ENCODE measurements at regions not wholly inside any gene's neighbourhood (a gene's known extent, or its start where the extent isn't known, plus 50 kb on each side); places are given as distances from the start of the nearest gene placed in this dataset.
"Not testable (repeated sequence)": the region's sequence is repeated elsewhere in the genome, so short reads cannot be mapped to it uniquely, and the experiment has no call there.

DNA sequence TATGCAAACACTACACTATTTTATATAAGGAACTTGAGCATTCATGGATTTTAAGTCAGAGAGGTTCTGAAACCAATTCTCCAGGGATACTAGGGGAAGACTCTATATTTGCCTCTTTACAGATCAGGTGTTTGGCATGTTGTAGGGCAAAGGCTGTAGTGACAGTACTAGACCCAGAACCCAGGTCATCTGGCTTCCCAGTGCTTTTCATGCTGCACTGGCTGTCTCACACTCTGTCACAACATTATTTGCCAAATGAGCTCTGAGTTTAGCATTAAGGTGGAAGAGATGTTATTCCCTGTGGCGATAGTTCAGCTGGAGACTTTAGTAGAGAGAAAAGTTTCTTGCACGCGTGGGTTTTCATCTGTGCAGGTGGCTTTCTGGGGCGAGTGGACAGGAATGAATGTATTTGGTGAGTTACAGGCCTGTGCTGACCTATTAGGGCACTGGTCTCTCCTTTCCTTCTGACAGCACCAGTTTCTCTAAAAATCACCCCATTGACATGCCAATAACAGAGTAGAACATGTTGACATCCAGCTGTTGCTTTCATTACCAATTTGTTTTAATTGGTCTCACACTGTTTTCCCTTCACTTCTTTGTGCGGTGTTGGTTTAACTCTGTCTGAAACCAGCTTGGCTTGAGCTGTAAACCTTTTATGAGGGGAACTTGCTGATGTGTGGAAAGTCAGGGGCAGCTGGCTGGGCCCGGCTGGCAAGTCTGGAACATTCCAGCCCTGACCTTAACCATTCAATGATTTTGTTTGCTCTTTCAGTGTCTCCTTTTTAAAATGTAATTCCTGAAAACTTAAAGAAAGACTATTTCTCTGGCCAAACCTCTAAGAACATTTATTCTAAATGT lies 643.0 kb upstream of the FAM98A start:
- H3K4me1 Mint-ChIP-seq (ENCODE audit: low read depth), result no peaks in the 10 kb centered on the region
- no peaks in the 10 kb centered on the region for H3K27me3 Mint-ChIP-seq (ENCODE audit: low read depth)
- DNase-seq (ENCODE audit: low spot score), result no peak
- TF ChIP-seq, protein P1, sequence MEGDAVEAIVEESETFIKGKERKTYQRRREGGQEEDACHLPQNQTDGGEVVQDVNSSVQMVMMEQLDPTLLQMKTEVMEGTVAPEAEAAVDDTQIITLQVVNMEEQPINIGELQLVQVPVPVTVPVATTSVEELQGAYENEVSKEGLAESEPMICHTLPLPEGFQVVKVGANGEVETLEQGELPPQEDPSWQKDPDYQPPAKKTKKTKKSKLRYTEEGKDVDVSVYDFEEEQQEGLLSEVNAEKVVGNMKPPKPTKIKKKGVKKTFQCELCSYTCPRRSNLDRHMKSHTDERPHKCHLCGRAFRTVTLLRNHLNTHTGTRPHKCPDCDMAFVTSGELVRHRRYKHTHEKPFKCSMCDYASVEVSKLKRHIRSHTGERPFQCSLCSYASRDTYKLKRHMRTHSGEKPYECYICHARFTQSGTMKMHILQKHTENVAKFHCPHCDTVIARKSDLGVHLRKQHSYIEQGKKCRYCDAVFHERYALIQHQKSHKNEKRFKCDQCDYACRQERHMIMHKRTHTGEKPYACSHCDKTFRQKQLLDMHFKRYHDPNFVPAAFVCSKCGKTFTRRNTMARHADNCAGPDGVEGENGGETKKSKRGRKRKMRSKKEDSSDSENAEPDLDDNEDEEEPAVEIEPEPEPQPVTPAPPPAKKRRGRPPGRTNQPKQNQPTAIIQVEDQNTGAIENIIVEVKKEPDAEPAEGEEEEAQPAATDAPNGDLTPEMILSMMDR (IDR thresholded peaks at IDR 0.05), result no peak
- H3K27ac Mint-ChIP-seq (ENCODE audit: unreplicated experiment), result no peak overlapping the region
- H3K9me3 Mint-ChIP-seq (ENCODE audit: low read depth), result peaks cover 8% of the 10 kb centered on the region
- no peak overlapping the region for H3K4me3 Mint-ChIP-seq (ENCODE audit: unreplicated experiment)
- H3K36me3 Mint-ChIP-seq (ENCODE audit: low read depth), result no peaks in the 10 kb centered on the region

DNA sequence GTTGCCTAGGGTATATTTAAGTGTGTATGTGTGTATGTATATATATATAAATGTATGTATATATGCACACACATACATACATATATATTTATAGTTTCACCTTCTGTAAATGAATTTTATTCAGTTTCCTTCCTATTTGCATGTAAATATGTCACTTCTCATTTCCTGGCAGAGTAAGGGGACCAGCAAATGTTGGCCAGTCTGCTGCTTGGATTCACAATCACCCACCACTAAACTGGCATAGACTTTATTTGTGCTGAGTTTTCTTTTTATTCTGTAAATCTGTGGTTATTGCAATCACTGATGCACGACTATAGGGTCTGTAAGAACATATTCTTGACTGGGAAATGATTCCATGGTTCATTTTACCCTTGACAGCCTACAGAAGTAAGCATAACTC lies 640.4 kb upstream of the FAM98A start:
- Mint-ChIP-seq H3K36me3 (ENCODE audit: low read depth) (peaks cover 2% of the 10 kb centered on the region), H3K27me3 (ENCODE audit: low read depth) (peaks cover 3% of the 10 kb centered on the region), H3K4me3 (ENCODE audit: unreplicated experiment) (no peak overlapping the region), H3K27ac (ENCODE audit: unreplicated experiment) (no peak overlapping the region), H3K9me3 (ENCODE audit: low read depth) (peaks cover 16% of the 10 kb centered on the region), H3K4me1 (ENCODE audit: low read depth) (no peaks in the 10 kb centered on the region)
- TF ChIP-seq, protein P1 (IDR thresholded peaks at IDR 0.05), result no peak
- DNase-seq (ENCODE audit: low spot score), result no peak

DNA sequence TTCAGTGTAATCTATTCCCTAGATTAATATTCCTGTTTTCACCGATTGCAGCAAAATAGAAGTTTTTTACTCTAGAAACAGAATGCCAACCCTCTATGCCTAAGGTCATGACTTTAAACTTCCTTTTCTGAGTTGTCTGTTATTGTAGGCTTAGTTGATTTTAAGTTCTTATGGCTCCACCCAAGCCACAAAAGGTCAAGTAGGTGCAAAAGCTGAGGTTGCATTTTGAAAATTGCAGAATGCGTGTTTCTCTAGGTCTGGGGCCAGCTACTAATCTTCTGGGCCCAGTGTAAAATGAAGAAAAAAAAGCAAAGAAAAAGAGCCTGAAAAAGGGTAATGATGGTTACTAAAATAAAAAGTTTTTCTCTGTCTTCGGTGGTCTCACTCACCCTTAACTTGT lies 635.7 kb upstream of the FAM98A start:
- Mint-ChIP-seq H3K27ac (ENCODE audit: unreplicated experiment) (no peak overlapping the region), H3K9me3 (ENCODE audit: low read depth) (peaks cover 16% of the 10 kb centered on the region), H3K36me3 (ENCODE audit: low read depth) (peaks cover 2% of the 10 kb centered on the region), H3K4me1 (ENCODE audit: low read depth) (no peaks in the 10 kb centered on the region), H3K4me3 (ENCODE audit: unreplicated experiment) (no peak overlapping the region), H3K27me3 (ENCODE audit: low read depth) (peaks cover 9% of the 10 kb centered on the region)
- no peak for DNase-seq (ENCODE audit: low spot score)
- TF ChIP-seq, protein P1 (IDR thresholded peaks at IDR 0.05), result no peak

DNA sequence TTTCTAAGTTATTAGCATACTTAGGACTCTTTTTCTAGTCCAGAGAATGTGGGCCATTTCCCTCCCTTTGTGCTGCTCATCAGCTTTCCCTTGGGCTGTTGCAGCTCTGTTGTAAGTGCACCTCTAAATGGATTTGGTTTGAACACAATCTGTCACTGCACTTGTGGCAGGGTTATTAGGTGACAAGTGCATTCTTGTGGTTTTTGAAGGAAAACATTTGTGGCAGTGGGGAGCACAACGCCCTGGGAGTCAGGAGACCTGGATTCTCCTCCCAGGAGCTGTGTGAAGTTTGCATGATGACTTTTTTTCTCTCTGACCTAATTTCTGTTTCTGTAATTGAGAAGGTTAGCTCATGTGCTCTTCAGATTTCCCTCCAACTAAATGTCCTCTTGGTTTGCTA lies 630.9 kb upstream of the FAM98A start:
- peaks cover 9% of the 10 kb centered on the region for H3K27me3 Mint-ChIP-seq (ENCODE audit: low read depth)
- no peaks in the 10 kb centered on the region for H3K9me3 Mint-ChIP-seq (ENCODE audit: low read depth)
- TF ChIP-seq, protein P1 (IDR thresholded peaks at IDR 0.05), result no peak
- no peak overlapping the region for H3K4me3 Mint-ChIP-seq (ENCODE audit: unreplicated experiment)
- H3K27ac Mint-ChIP-seq (ENCODE audit: unreplicated experiment), result no peak overlapping the region
- no peaks in the 10 kb centered on the region for H3K36me3 Mint-ChIP-seq (ENCODE audit: low read depth)
- H3K4me1 Mint-ChIP-seq (ENCODE audit: low read depth), result no peaks in the 10 kb centered on the region
- DNase-seq (ENCODE audit: low spot score), result no peak

DNA sequence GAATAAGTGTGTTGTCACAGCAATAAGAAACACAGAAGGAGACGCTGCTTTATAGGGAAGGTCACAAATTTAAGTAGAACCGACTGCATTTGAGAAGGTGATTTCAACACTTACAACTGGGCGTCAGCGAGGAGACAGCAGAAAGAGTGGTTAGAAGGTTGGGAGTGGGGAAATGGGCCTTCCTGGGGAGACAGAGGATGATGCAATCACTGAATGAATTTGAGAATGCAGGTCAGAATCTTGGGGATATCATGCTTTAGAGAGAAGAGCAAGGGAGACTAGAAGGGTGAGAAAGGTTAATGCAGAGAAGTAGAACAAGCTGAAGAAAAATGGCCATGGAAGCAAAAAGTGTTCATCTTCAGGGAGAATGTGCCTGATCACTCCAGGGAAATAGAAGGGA lies 616.1 kb upstream of the FAM98A start:
- DNase-seq (ENCODE audit: low spot score), result no peak
- H3K4me1 Mint-ChIP-seq (ENCODE audit: low read depth), result no peaks in the 10 kb centered on the region
- H3K36me3 Mint-ChIP-seq (ENCODE audit: low read depth), result no peaks in the 10 kb centered on the region
- H3K27ac Mint-ChIP-seq (ENCODE audit: unreplicated experiment), result no peak overlapping the region
- H3K9me3 Mint-ChIP-seq (ENCODE audit: low read depth), result peaks cover 16% of the 10 kb centered on the region
- no peaks in the 10 kb centered on the region for H3K27me3 Mint-ChIP-seq (ENCODE audit: low read depth)
- no peak overlapping the region for H3K4me3 Mint-ChIP-seq (ENCODE audit: unreplicated experiment)
- TF ChIP-seq, protein P1 (IDR thresholded peaks at IDR 0.05), result no peak

DNA sequence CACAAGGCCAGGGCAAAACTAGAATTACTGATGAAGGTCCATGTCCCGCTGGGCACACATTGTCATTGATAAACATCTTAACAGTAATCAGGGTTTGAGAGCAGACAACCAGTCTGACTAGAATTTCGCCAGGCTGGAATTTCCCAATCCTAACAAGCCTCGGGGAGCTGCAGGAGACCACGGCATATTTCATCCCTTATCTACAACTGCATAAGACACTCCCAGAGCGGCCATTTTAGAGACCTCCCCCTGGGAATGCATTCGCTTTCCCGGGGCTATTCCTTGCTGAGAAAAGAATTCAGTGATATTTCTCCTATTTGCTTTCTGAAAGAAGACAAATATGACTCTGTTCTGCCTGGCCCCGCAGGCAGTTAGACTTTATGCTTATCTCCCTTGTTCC lies 611.3 kb upstream of the FAM98A start:
- H3K4me3 Mint-ChIP-seq (ENCODE audit: unreplicated experiment); H3K27me3 Mint-ChIP-seq (ENCODE audit: low read depth); H3K27ac Mint-ChIP-seq (ENCODE audit: unreplicated experiment); H3K36me3 Mint-ChIP-seq (ENCODE audit: low read depth); H3K4me1 Mint-ChIP-seq (ENCODE audit: low read depth); DNase-seq (ENCODE audit: low spot score): not testable (repeated sequence)
- H3K9me3 Mint-ChIP-seq (ENCODE audit: low read depth), result peaks cover 47% of the 10 kb centered on the region
